HEK293 (cell line): ENCODE measurements at regions not wholly inside any gene's neighbourhood (a gene's known extent, or its start where the extent isn't known, plus 50 kb on each side); places are given as distances from the start of the nearest gene placed in this dataset.

Experiments used
- CTCF ChIP-seq: fragments of 450-650 bp; formaldehyde crosslinking; IDR thresholded peaks from 2 replicates; pipeline ENCODE4 v1.5.1; 2016; ENCODE audit warnings: missing biosample characterization, missing genetic modification characterization
- OVOL3 ChIP-seq: fragments of 450-650 bp; formaldehyde crosslinking; IDR thresholded peaks from 2 replicates; pipeline ENCODE4 v1.5.1; 2016; ENCODE audit warnings: missing biosample characterization, missing genetic modification characterization
- SP2 ChIP-seq: fragments of 450-650 bp; formaldehyde crosslinking; IDR thresholded peaks from 2 replicates; pipeline ENCODE4 v1.5.1; 2016; ENCODE audit warnings: missing biosample characterization, missing genetic modification characterization
- ZBTB10 ChIP-seq: fragments of 450-650 bp; formaldehyde crosslinking; IDR thresholded peaks from 2 replicates; pipeline ENCODE4 v1.5.1; 2016; ENCODE audit warnings: missing biosample characterization, missing genetic modification characterization
- ZBTB20 ChIP-seq: fragments of 450-650 bp; formaldehyde crosslinking; IDR thresholded peaks from 2 replicates; pipeline ENCODE4 v1.5.1; 2016; ENCODE audit warnings: missing biosample characterization, missing genetic modification characterization
- ZNF148 ChIP-seq: fragments of 450-650 bp; formaldehyde crosslinking; IDR thresholded peaks from 2 replicates; pipeline ENCODE4 v1.5.0; 2017; ENCODE audit warnings: missing biosample characterization, missing genetic modification characterization, borderline replicate concordance
- ZNF311 ChIP-seq: fragments of 450-650 bp; formaldehyde crosslinking; IDR thresholded peaks from 2 replicates; pipeline ENCODE4 v1.5.1; 2017; ENCODE audit warnings: missing biosample characterization, missing genetic modification characterization, borderline replicate concordance
- ZNF362 ChIP-seq: fragments of 450-650 bp; formaldehyde crosslinking; IDR thresholded peaks from 2 replicates; pipeline ENCODE4 v1.5.1; 2016; ENCODE audit warnings: missing biosample characterization, missing genetic modification characterization
- ZNF416 ChIP-seq: fragments of 450-650 bp; formaldehyde crosslinking; IDR thresholded peaks from 2 replicates; pipeline ENCODE4 v1.5.1; 2016; ENCODE audit warnings: missing biosample characterization, missing genetic modification characterization
- ZNF423 ChIP-seq: fragments of 450-650 bp; formaldehyde crosslinking; IDR thresholded peaks from 2 replicates; pipeline ENCODE4 v1.5.1; 2016; ENCODE audit warnings: missing biosample characterization, missing genetic modification characterization

GRCh38 chr18:61245276-61245675 lies 88.0 kb upstream of the CDH20 start:
- TF ChIP-seq ZNF148 (tag by site-specific recombination) (no peak), ZNF416 (tag by site-specific recombination) (no peak), ZNF362 (tag by site-specific recombination) (no peak), SP2 (no peak), CTCF (tag by site-specific recombination) (no peak), ZBTB20 (tag by site-specific recombination) (no peak), OVOL3 (no peak), ZNF423 (no peak), ZNF311 (no peak), ZBTB10 (tag by site-specific recombination) (no peak)
